ENCODE measurements at regions not wholly inside any gene's neighbourhood (a gene's known extent, or its start where the extent isn't known, plus 50 kb on each side); places are given as distances from the start of the nearest gene placed in this dataset.
"Not testable (repeated sequence)": the region's sequence is repeated elsewhere in the genome, so short reads cannot be mapped to it uniquely, and the experiment has no call there.

GRCh38 chr3:82595530-82595929, 834.1 kb upstream of the GBE1 start:
- no peak for DNase-seq

- DNase-seq, result no peak
These were observed 825.7 kb upstream of the GBE1 start for GRCh38 chr3:82587174-82587573.

DNA sequence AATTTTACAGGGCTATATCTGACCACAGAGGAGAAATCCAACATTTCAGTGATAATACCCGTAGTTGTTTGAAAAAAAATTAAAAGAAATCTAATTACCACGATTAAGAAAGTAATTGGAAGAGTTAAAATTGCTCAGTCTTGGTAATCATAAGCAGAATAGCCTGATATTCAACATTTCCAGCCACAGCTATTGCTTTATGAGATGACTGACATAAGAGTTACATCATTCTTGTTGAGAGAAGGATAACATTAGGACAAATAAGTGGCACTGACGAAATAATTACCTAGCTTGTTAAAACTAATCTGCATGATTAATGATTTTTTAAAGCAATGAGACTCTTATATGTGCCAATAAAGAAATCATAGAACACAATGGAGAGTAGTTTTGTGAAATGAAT, 825.0 kb upstream of the GBE1 start:
- no peak for DNase-seq

- DNase-seq, result not testable (repeated sequence)
These were observed 824.6 kb upstream of the GBE1 start for GRCh38 chr3:82586002-82586401.

GRCh38 chr3:82585591-82585990, 824.1 kb upstream of the GBE1 start:
- DNase-seq, result not testable (repeated sequence)

DNA sequence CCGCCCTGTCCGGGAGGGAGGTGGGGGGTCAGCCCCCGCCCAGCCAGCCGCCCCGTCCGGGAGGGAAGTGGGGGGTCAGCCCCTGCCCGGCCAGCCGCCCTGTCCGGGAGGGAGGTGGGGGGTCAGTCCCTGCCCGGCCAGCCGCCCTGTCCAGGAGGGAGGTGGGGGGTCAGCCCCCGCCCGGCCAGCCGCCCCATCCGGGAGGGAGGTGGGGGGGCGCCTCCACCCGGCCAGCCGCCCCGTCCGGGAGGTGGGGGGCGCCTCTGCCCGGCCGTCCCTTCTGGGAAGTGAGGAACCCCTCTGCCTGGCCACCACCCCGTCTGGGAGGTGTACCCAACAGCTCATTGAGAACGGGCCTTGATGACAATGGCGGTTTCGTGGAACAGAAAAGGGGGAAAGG, 823.4 kb upstream of the GBE1 start:
- not testable (repeated sequence) for DNase-seq

DNA sequence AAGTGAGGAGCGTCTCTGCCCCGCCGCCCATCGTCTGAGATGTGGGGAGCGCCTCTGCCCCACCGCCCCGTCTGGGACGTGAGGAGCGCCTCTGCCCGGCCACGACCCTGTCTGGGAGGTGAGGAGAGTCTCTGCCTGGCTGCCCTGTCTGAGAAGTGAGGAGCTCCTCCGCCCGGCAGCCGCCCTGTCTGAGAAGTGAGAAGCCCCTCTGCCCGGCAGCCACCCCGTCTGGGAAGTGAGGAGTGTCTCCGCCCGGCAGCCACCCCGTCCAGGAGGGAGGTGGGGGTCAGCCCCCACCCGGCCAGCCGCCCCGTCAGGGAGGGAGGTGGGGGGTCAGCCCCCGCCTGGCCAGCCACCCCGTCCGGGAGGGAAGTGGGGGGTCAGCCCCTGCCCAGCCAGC, 823.0 kb upstream of the GBE1 start:
- not testable (repeated sequence) for DNase-seq

DNA sequence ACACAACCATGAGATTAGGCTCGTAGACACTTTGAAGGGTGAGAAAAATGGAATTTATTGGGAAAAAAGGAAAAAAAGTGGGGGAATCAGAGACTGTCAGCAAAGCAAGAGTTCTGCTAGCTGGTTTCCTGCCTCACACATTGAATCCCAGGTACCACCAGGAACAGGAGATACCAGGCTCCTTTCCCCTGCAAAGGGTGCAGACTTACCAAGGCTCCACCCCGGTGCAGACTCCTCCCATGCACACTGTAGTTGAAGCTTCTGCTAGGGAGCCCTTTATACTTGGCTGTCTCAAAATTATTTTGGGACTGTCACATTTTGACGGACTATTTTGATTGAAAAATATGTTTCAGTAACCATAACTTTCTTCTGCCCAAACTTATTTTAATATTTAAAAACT, 819.9 kb upstream of the GBE1 start:
- no peak for DNase-seq

DNA sequence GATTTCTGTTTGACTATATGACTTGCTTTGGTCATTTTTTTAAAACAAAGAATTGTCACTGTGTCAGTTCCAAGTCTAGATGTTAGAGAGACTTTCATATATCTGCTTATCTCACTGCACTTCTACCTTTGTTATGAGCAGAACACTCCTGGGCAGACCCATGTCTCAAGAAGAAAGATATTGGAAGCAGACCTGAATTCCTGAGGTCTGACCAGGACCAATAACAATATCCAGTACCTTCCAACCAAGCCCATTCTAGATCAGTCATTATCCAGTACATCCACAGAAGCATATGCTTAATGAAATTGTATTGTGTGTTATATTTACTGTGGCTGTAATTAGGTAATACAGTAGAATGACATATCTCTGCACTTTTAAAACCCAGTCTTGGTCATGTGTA, 811.3 kb upstream of the GBE1 start:
- DNase-seq, result no peak

DNA sequence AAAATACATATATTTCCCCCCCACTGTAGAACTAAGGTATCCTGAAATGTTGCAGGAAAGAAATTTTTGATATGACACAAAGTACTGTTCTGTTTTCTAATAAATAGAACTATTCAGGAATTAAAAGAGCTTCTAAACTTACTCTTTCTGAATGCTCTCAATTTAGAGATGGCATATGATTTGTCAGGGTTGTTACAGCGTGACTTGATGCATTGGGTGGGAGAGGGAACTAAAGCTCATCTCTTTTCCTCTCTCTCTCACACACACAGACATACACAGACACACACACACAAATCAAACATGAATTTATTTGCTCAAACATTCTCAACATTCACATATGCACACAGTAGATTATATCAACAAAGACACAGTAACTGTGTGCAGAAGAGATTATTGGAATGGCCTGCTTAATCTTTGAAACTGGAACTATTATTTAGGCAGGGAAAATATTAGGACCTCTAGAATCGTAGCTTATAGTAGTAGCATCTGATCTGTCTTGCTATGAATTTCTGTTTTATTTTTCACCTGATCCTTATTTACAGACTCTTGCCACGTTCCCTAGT, 807.4 kb upstream of the GBE1 start:
- no peak for DNase-seq

- DNase-seq, result no peak
These were observed 805.7 kb upstream of the GBE1 start for GRCh38 chr3:82567029-82567600.

DNA sequence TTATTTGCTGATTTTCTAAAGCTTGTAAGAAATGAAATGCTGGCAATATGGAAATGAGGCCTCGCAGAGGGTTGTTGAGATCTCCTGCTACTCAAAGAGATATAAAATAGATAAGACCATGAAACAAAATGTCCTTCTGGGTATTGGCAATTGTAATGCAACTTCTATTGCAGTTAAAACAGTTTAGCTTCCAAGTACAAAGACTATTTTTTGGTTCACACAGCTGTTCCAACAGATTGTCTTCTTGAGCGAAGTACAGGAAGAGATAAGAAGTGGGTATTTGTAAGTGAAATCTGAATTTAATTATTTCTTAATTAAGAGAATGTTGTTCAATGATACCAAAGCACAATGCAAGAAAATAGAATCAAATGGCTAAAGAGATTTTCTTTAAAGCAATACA, 801.5 kb upstream of the GBE1 start:
- no peak for DNase-seq

GRCh38 chr3:82561784-82562183, 800.3 kb upstream of the GBE1 start:
- no peak for DNase-seq

- DNase-seq, result no peak
These were observed 796.6 kb upstream of the GBE1 start for GRCh38 chr3:82558081-82558480.

- no peak for DNase-seq
These were observed 794.7 kb upstream of the GBE1 start for GRCh38 chr3:82556113-82556512.

GRCh38 chr3:82542556-82542955, 781.1 kb upstream of the GBE1 start:
- not testable (repeated sequence) for DNase-seq

DNA sequence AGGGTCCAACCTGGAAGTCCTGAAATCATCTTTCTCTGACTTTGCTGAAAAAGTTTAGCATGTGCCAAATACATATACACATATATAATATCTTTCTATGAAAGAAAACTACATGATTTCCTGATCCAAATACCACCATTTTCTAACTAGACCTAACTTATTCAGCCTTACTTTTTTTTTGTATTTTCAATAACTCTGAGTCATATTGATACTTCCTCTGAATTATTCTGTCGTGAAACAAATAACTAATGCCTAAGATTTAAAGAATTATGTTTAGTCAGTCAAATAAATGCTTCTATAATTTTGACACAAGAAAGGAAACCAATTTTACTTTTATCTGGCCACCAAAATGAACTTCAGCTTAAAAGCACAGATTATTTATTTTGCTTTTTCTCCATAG, 760.2 kb upstream of the GBE1 start:
- no peak for DNase-seq

DNA sequence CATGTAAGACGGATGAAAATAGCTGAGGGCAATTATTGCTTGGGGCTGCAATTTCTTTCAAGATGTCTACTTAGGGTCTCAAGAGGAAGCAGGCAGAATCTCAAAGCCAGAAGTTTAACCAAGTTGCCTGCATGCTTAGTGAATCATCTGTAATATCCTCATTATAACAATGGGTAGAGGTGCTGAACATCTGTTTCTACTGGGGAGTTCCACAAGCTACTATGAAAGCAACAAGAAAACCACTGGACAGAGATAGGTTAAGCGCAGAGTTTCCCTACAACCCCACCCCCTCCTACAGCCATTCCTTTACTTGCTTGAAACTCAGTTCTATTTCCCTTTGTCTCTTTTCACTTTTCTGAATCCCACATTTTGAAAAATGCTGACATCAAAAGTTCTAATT, 759.4 kb upstream of the GBE1 start:
- DNase-seq, result no peak

- no peak for DNase-seq
These were observed 748.6 kb upstream of the GBE1 start for GRCh38 chr3:82509951-82510603.

GRCh38 chr3:82509106-82509842, 747.8 kb upstream of the GBE1 start:
- DNase-seq, result no peak

GRCh38 chr3:82506204-82506603, 744.8 kb upstream of the GBE1 start:
- no peak for DNase-seq

DNA sequence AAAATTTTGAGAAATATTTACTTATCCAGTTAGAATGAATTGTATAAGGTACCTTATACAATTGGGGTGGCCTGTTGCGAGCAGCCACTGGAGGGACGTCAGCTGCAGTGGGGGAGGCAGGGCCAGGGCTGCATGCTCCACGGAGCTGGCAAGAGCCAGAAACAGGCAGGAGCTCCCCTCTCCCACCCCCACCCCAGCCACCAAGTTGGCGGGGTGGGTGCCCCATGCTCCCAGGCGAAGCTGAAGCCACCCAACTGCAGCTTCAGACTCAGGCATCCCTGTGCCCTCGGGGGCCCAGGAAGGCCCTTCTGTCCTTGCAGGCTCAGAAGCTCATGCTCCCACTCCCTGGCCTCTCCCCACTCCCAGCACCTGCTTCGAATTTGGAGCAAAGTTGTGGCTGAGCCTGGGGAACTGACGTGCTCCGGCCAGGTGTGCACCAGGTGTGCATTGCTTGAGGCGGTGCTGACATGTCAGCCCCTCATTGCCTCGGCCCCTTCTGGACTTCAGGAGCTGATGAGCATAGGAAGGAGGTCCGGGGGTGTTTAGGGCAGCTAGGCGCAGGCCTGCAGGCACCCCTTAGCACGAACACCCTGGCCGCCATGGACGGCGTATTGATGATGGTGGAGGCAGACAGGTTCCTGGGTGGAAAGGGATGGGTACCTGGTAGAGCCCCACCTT, 743.8 kb upstream of the GBE1 start:
- no peak for DNase-seq

DNA sequence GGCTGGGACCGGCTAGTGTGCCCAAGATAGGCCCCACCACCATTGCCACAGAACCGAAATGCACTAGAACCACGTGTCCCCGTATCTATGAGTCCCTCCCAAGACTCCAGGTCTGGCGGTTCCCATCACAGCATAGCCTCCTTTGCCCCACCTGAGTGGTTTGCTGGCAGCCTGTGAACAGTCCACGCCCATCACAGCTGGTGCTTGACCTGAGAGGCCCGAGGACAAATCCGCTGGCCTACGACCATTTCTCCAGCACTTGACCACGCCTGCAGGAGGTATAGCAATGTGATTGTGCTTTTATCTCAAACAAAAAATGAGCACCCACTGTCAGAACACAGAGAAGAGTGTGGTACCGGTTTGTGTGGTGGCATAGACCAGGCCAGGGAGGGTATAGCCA, 736.7 kb upstream of the GBE1 start:
- DNase-seq, result no peak

Data from midbrain (tissue), 1 donor.